GM12878 (cell line): ENCODE measurements at regions not wholly inside any gene's neighbourhood (a gene's known extent, or its start where the extent isn't known, plus 50 kb on each side); places are given as distances from the start of the nearest gene placed in this dataset.

Experiments
- ATAC-seq: fragments of 200-7000 bp; cut with Tn5 transposase; 3 replicates; pipeline ENCODE4 v1.9.1; 2020; ENCODE audit warnings: mild to moderate bottlenecking, moderate library complexity
- BruUV-seq: library from RNA; stranded (reverse); fragments of 400-500 nt; replicated peaks from 2 replicates; lab custom pipeline; 2021; lab: Mats Ljungman, UMichigan
- CTCF ChIA-PET: fragments of 300-600 bp; sonication (Branson Sonifier 250); formaldehyde crosslinking; extraction: SDS; loops from one replicate; lab custom pipeline; 2021; ENCODE audit warnings: inconsistent platforms; lab: Yijun Ruan, JAX
- POLR2A ChIA-PET: fragments of 350-600 bp; formaldehyde crosslinking; extraction: SDS; loops from one replicate; lab custom pipeline; 2021; ENCODE audit warnings: inconsistent platforms; lab: Charles Lee
- RAD21 ChIA-PET: fragments of 300-600 bp; sonication (Branson Sonifier 250); formaldehyde crosslinking; loops from one replicate; lab custom pipeline; 2023; ENCODE audit warnings: antibody characterized with exemption; ENCODE audit not compliant: unreplicated experiment; lab: Charles Lee
- SMC1A ChIA-PET: fragments of 300-600 bp; sonication (Branson Sonifier 250); formaldehyde crosslinking; loops from one replicate; lab custom pipeline; 2023; ENCODE audit not compliant: unreplicated experiment, uncharacterized antibody; lab: Charles Lee
- DNase-seq: peaks from one replicate; pipeline ENCODE4 v3.0.0-alpha.2; 2011; ENCODE audit warnings: low read depth, low spot score
- FAIRE-seq: peaks from 3 replicates; lab custom pipeline; 2011; peaks lifted over from hg19 to GRCh38; lab: Jason Lieb, UNC
- H2AFZ ChIP-seq: 2 replicates; pipeline ENCODE4 v1.6.0; 2011; ENCODE audit warnings: low read depth, low read length, control low read depth; ENCODE audit not compliant: control insufficient read depth
- H3K27ac ChIP-seq: 2 replicates; pipeline ENCODE4 v1.5.1; 2011; ENCODE audit warnings: control low read depth; ENCODE audit not compliant: control insufficient read depth, insufficient read depth
- H3K27me3 ChIP-seq, 2 experiments: replicated peaks in 1 of 2; 2 replicates each; pipeline versions ENCODE4 v1.6.0 to v1.6.1; 2011; ENCODE audit warnings: low read length in 1 of 2; ENCODE audit not compliant: control insufficient read depth in 2 of 2, insufficient read depth in 2 of 2
- H3K36me3 ChIP-seq, 2 experiments: 2 replicates each; pipeline ENCODE4 v1.5.1; 2011; ENCODE audit warnings: low read length in 1 of 2; ENCODE audit not compliant: control insufficient read depth in 2 of 2, insufficient read depth in 2 of 2
- H3K4me1 ChIP-seq: 2 replicates; pipeline ENCODE4 v1.6.1; 2011; ENCODE audit warnings: mild to moderate bottlenecking, low read length, moderate library complexity, mixed read lengths; ENCODE audit not compliant: control insufficient read depth, insufficient read depth
- H3K4me2 ChIP-seq: 2 replicates; pipeline ENCODE4 v1.6.0; 2011; ENCODE audit warnings: control low read depth; ENCODE audit not compliant: control insufficient read depth, insufficient read depth
- H3K4me3 ChIP-seq: fragments of 200-600 bp; sonication (generic); 2 replicates; pipeline ENCODE4 v1.5.1; 2016
- H3K79me2 ChIP-seq: 2 replicates; pipeline ENCODE4 v1.6.0; 2011; ENCODE audit warnings: low read length; ENCODE audit not compliant: control insufficient read depth, insufficient read depth
- H3K9ac ChIP-seq: 2 replicates; pipeline ENCODE4 v1.8.0; 2011; ENCODE audit warnings: low read length, control low read depth, mixed read lengths; ENCODE audit not compliant: control insufficient read depth, insufficient read depth
- H3K9me3 ChIP-seq: replicated peaks from 3 replicates; pipeline ENCODE4 v1.5.1; 2011; ENCODE audit warnings: mild to moderate bottlenecking, low read length; ENCODE audit not compliant: control insufficient read depth, insufficient read depth
- H4K20me1 ChIP-seq: 2 replicates; pipeline ENCODE4 v1.6.0; 2011; ENCODE audit not compliant: control insufficient read depth, insufficient read depth
- CEBPZ ChIP-seq: fragments of 150-350 bp; IDR thresholded peaks from 2 replicates; pipeline ENCODE4 v1.6.1; 2016; ENCODE audit warnings: low read depth, low read length
- ETV6 ChIP-seq, 2 experiments: fragments of 450-650 bp in 1 of 2; IDR thresholded peaks in 1 of 2; conservative IDR thresholded peaks in 1 of 2; 2 replicates each; pipeline ENCODE4 v1.6.1; 2014; ENCODE audit warnings: antibody characterized with exemption in 1 of 2, borderline replicate concordance in 1 of 2, low read depth in 1 of 2, mild to moderate bottlenecking in 1 of 2, moderate library complexity in 1 of 2
- KAT2A ChIP-seq: conservative IDR thresholded peaks from 2 replicates; pipeline ENCODE4 v1.6.1; 2011; ENCODE audit warnings: low read depth, low read length; ENCODE audit not compliant: control insufficient read depth
- KLF5 ChIP-seq: fragments of 450-650 bp; IDR thresholded peaks from 2 replicates; pipeline ENCODE4 v1.6.1; 2014; ENCODE audit warnings: mild to moderate bottlenecking; ENCODE audit not compliant: partially characterized antibody
- MTA3 ChIP-seq: IDR thresholded peaks from 2 replicates; pipeline ENCODE4 v1.6.1; 2012; ENCODE audit warnings: low read length, inconsistent platforms, borderline replicate concordance
- NR2F1 ChIP-seq: fragments of 450-650 bp; conservative IDR thresholded peaks from 2 replicates; pipeline ENCODE4 v1.6.1; 2017; ENCODE audit warnings: mild to moderate bottlenecking
- NRF1 ChIP-seq: conservative IDR thresholded peaks from 2 replicates; pipeline ENCODE4 v1.6.1; 2011; ENCODE audit warnings: mild to moderate bottlenecking, low read depth, low read length, improper control_type of control experiment
- PBX3 ChIP-seq: IDR thresholded peaks from 2 replicates; pipeline ENCODE4 v1.6.1; 2011; ENCODE audit warnings: mild to moderate bottlenecking, low read depth, low read length, moderate library complexity; ENCODE audit not compliant: insufficient replicate concordance
- RAD21 ChIP-seq: IDR thresholded peaks from 2 replicates; pipeline ENCODE4 v1.6.1; 2011; ENCODE audit warnings: mild to moderate bottlenecking, low read depth, low read length, moderate library complexity; ENCODE audit not compliant: insufficient read depth
- RAD51 ChIP-seq: fragments of 450-650 bp; IDR thresholded peaks from 2 replicates; pipeline ENCODE4 v1.6.1; 2016; ENCODE audit warnings: moderate library complexity, mild to moderate bottlenecking, inconsistent platforms
- RELA ChIP-seq: fragments of 450-650 bp; IDR thresholded peaks from 2 replicates; pipeline ENCODE4 v1.8.0; 2014; ENCODE audit warnings: borderline replicate concordance; ENCODE audit not compliant: partially characterized antibody
- SKIL ChIP-seq: fragments of 450-650 bp; IDR thresholded peaks from 2 replicates; pipeline ENCODE4 v1.6.1; 2017; ENCODE audit warnings: mild to moderate bottlenecking, low read depth, inconsistent platforms; ENCODE audit not compliant: poor library complexity, severe bottlenecking
- ZNF217 ChIP-seq: fragments of 450-650 bp; IDR thresholded peaks from 2 replicates; pipeline ENCODE4 v1.6.1; 2017; ENCODE audit warnings: antibody characterized with exemption, mild to moderate bottlenecking
- ZNF622 ChIP-seq: fragments of 450-650 bp; IDR thresholded peaks from 2 replicates; pipeline ENCODE4 v1.6.1; 2017; ENCODE audit warnings: mild to moderate bottlenecking, inconsistent platforms
- WGBS: methylation state at CpG from one replicate; pipeline ENCODE4 v1.1.6; 2016; ENCODE audit warnings: low lambda C conversion rate; ENCODE audit not compliant: insufficient replicate concordance, insufficient coverage; ENCODE audit errors: missing lambda C conversion rate; 5-methylcytosine and 5-hydroxymethylcytosine counted together
- in situ Hi-C: fragments of 300-500 bp; cut with MboI; formaldehyde crosslinking; loops from 9 replicates; pipeline ENCODE4 v1.14.3; 2018; ENCODE audit warnings: mixed read lengths
- intact Hi-C: fragments of 100-400 bp; cut with micrococcal nuclease; formaldehyde crosslinking; loops from one replicate; pipeline ENCODE4 v1.14.2; 2022; ENCODE audit not compliant: unreplicated experiment

DNA sequence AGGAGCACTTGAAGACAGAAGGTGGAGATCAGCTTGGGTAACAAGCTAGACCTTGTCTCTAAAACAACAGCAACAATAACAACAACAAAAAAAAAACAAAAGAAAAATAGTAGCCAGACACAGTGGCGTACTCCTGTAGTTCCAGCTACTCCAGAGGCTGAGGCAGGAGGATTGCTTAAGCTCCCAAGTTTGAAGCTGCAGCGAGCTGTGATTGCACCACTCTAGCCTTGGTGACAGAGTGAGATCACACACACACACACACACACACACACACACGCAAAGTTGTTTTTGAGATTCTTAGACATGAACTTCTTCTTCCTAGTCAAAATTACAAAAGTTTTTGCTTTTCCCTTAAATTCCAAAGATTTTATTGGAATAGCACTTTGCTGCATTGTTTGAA lies 93.0 kb upstream of the IGSF10 start (continued):
- no peak for TF ChIP-seq PBX3

- Histone ChIP-seq H3K4me2 (no peak overlapping the region), H3K79me2 (no peaks in the 10 kb centered on the region), H3K4me3 (no peak overlapping the region), H3K9me3 (no peaks in the 10 kb centered on the region), H3K9ac (no peak overlapping the region), H3K27me3 (no peaks in the 10 kb centered on the region), H3K4me1 (no peaks in the 10 kb centered on the region), H3K27ac (no peak overlapping the region), H4K20me1 (no peaks in the 10 kb centered on the region), H3K36me3 (no peaks in the 10 kb centered on the region), H2AFZ (no peak overlapping the region)
- SMC1A ChIA-PET = interaction anchor here (0.6 kb wide), 1 partner anchor 28 kb away, joined by 5 read pairs; no protein-coding TSS in a partner anchor
- DNase-seq (no peak), FAIRE-seq (no peak), ATAC-seq (no peak)
- 26% methylated on average over 2 of the region's 2 CpGs for WGBS
- CTCF ChIA-PET = no interaction called here
- TF ChIP-seq ZNF622 (no peak), CEBPZ (no peak), RAD51 (no peak), RELA (no peak), NRF1 (no peak), SKIL (no peak), KAT2A (no peak), ZNF217 (no peak), NR2F1 (no peak), MTA3 (no peak), KLF5 (no peak), PBX3 (no peak), RAD21 (no peak), ETV6 (conservative IDR thresholded peaks at IDR 0.05 in 1 of 2, IDR thresholded peaks at IDR 0.05 in 1 of 2; ENCODE audit: borderline replicate concordance in 1 of 2, low read depth in 1 of 2) (no peak)
- intact Hi-C loops (no loop called here), in situ Hi-C loops (no loop called here)
- RAD21 ChIA-PET = no interaction called here
- POLR2A ChIA-PET = no interaction called here
- no TSS peak for BruUV-seq
These were observed 91.7 kb upstream of the IGSF10 start for GRCh38 chr3:151552589-151552988.
